Posterior vena cava (tissue), 2 donors: ENCODE measurements at regions not wholly inside any gene's neighbourhood (a gene's known extent, or its start where the extent isn't known, plus 50 kb on each side); places are given as distances from the start of the nearest gene placed in this dataset.
"Not testable (repeated sequence)": the region's sequence is repeated elsewhere in the genome, so short reads cannot be mapped to it uniquely, and the experiment has no call there.

ENCODE experiments used
- DNase-seq: peaks from one replicate; pipeline ENCODE4 v3.0.0-alpha.2; 2020; ENCODE audit warnings: low spot score
- intact Hi-C, 2 donors: fragments of 100-400 bp; cut with DNase I; formaldehyde crosslinking; loops; one replicate each; pipeline versions ENCODE4 v1.14.1 to v1.14.2; 2022 to 2023
- donor health status: DM: yes; HTN: yes; CAD: no.
- donor health status: DM: yes; HTN: yes; CAD: no.

DNA sequence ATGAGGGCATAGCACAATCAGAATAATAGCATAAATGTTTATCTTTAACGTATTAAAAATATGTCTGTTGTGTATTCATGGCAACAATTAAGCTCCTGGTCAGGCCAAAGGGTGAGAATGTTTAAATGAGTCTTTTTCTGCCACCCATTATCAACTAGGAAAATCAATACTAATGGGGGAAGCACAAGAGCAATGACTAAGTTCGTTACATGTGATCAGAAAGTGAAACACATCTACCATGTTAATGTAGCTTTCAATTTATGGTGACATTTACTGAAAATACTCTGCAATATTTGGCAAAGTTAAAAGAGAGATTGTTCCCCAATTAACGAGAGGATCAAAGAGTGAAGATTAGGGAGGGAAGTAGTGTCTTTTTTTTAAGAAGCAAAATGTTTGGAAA is 143.7 kb downstream of the NAA11 start:
- no peak for DNase-seq
- intact Hi-C loops = no loop called here

DNA sequence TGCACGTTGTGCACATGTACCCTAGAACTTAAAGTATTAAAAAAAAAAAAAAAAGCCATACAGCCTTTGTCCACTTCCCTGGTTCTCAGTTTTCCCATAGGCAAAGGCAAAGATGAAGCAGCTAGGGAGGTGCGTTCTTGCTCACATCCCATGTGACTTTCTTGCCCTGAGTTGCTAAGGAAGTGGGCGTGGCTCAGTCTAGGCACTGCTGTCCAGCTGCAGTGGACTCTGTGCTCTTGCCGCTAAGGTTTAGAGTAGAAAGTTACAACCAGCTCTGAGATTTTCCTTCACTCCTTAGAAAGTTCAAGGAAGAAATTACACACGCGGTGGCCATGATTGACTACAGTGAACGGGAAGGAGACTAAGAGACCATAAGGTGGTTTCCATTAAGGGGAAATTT is 144.7 kb downstream of the NAA11 start:
- intact Hi-C loops = no loop called here
- DNase-seq = no peak

DNA sequence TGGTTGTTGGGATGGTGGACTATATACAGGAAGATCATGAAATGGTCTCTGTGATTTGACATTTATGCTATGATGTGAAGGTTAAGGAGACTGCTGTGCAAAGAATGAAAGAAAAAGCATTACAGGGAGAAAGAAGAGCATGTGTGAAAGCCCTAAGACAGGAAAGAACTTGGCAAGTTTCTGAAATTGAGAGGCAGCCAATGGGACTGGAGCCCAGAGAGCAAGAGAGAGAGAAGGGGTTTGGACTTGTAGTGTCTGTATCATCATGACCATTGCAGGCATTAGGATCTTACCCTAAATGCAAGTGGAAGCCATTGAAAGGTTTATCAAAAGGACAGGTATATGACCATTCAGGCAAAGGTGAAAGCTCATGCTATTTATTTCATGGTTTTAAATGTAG is 147.1 kb downstream of the NAA11 start:
- no peak for DNase-seq
- intact Hi-C loops = no loop called here

DNA sequence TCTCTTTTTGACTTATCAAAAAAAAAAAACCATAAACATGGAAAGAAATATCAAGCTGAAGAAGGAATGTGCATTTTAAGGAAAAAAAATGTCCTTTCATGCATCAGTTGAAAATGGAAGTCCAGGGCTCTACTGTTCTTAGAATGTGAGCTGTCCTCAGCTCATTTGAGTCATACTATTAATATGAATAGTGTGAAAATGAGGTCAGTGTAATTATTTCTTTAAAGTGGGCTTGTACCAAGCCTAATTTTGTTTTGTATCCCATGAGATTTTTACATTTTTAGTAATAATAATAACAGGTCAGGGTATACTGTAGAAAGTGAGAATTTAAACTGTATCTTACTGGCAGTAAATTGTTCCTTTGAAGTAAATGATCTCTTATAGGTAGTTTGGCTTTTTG is 148.5 kb downstream of the NAA11 start:
- DNase-seq = no peak
- intact Hi-C loops = no loop called here

DNA sequence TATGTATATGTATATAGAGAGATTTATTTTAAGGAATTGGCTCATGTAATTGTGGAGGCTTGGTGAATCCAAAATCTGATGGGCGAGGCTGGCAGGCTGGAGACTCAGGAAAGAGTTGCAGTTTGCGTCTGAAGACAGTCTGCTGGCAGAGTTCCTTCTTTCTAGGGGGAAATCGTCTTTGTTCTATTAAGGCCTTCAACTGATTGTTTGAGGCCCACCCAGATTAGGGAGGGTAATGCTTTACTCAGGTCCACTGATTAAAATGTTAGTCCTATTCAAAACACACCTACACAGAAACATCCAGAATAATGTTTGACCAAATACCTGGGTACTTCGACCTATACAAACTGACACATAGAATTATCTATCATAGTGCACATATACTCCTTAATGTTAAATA is 149.5 kb downstream of the NAA11 start:
- DNase-seq = no peak
- intact Hi-C loops = no loop called here

DNA sequence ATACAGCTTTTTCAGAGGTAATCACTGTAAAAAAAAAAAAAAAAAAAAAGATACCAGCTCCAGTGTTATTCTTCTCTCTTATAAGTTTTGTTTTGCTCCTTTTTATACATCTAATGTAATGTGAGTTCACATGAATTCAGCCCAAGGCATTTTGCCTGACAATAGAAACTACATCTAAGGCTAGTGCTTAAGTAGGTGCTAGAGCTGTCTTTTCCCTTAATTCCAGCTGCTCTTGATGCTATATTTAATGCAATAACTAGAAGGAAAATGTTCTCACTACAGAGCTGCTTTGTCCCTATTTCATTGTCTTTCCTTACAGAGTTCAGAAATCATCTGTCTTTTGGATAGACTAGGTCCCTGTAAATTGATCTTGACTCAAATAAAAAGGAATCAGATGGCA is 150.1 kb downstream of the NAA11 start:
- no peak for DNase-seq
- intact Hi-C loops = no loop called here

DNA sequence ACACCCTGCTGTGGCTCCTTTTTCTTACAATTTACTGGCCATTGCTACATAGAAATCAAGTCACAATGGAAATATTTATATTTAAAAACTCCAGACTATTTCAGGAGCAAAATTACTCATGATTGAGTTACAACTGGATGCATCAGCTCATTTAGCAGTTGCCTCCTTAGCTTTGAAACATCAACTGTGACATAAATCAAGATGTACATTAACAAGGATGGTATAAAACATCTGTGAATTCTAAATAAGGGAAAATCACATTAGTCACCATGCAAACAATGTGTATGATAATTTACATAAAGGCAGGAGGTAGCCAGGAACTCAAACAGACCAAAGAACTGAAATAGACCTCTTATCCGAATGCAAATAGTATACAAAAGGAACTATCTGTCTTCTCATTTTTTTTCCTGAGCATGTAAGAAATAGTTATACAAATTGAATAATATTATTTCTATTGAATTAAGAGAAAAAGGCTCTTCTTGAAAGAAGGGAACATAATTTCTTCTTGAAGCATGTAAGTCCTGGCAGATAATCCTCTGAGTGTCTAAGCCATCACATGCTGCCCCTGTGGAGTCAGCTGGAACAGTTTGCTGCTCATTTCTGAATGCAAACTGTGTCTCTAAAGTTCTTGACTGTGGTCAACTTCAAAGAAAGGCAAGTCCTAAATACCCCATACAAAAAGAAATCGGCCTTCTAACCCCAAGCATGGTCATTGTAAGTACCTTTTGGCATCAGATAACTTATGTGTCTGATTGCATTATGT is 151.2 kb downstream of the NAA11 start:
- no peak for DNase-seq
- intact Hi-C loops = no loop called here

DNA sequence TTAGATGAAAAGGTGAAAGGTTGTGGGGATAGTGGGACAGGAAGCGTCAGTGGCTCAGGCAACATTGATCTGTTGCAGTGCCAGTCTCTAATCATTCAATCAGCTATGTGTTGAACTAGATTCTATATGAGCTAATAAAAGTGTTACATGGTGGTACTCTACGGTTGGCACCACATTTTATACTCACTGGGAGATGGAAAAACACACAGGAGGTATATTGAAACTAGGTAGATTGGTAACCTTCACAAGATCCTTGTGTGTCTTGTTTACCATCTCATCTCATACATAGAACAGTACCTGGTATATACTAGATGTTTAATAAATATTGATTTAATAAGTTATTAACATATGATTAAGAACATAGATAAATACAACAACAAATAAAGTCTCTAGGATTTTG is 152.7 kb downstream of the NAA11 start:
- no peak for DNase-seq
- intact Hi-C loops = no loop called here

DNA sequence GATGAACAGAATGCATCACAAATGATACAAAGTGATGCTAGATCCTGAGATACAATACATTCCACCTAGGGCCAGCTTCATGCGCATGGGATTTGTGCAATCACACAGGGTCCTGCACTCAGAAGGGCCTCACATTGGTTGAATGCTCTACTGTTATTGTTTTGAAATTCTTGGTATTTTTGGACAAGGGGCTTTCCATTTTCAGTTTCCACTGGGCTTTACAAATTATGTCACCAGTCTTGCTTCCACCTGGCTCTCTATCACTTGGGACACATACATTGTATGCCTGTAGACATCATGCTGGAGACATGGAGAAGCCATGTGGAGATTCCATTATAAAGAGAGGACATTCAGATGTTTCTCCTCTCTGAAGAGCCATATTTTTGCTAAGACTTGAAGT is 155.8 kb downstream of the NAA11 start:
- intact Hi-C loops = no loop called here
- DNase-seq = no peak

DNA sequence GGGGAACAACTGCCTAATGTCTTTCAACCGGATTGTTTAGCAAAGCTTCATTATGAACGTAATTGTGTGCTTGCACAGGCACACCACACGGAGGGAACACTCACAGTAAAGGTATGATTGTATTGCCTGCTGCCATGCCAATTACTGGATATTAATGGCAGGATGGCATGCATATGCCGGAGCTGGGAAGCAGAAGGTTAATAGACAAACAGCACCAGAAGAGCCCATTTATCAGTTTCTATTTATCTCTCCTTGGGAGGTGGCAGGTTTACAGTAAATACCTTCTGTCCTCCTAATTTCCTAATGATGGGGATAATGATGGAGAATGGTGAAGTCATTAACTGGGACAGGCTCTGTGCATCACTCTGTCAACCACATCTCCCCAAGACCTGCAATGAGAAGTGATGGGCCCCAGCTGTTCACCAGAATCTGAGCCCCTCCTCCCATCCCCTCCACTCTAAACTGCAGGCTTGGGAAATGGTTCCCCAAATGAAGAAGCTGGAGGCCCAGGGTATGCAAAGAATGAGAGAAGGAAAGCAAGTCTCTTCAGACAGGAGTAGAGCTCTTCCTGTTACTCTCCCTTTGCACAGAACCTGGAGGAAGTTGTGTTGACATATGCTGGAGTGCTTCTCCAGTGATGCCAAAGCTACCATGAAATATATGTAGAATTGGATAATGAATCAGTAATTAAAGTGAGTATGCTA is 160.8 kb downstream of the NAA11 start:
- DNase-seq = no peak
- intact Hi-C loops = no loop called here

DNA sequence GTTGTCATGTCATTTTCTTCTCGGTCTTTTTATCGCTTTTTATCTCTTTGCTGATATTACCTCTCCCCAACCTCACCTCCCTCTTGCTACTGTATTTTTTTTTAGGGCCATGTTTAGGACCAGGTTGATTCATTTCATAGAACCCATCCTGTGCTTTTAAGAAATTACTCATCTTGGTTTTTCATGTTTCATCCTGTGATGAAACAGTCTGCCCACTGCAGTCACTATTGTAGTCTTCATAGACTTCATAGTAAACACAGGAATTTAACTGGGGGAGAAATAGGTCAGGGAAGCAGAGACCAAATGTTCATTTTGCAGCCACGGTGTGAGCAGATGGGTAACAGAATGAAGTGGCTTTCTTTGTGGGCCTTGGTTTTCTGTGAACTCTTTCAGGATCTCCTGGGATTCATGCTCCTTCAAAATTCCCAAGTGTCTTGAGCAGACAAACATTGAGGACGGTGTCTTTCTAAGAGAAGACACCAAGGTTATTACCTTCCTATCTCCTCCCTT is 161.8 kb downstream of the NAA11 start:
- intact Hi-C loops = no loop called here
- DNase-seq = no peak

DNA sequence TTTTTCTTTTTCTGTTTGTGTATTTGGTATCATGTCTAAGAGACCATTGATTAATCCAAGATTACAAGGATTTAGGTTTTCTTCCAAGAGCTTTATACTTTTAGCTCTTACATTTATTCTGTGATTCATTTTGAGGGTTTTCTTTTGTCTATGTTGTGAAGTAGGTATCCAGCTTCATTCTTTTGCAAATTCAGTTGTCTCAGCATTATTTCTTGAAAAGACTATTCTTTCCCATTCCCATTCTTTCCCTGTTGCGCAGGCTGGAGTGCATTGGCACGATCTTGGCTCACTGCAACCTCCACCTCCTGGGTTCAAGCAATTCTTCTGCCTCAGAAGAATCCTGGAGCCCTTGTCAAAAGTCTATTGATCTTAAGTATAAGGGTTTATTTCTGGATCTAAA is 164.9 kb downstream of the NAA11 start:
- intact Hi-C loops = no loop called here
- no peak for DNase-seq

DNA sequence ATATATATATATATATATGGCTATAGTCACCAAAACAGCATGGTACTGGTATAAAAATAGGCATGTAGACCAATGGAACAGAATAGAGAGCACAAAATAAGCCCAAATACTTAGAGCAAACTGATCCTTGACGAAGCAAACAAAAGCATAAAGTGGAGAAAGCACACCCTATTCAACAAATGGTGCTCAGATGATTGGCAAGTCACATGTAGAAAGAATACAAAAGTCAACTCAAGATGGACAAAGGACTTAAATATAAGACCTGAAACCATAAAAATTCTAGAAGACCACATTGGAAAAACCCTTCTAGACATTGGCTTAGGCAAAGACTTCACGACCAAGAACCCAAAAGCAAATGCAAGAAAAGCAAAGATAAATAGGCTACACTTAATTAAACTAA is 167.2 kb downstream of the NAA11 start:
- intact Hi-C loops, DNase-seq: not testable (repeated sequence)

DNA sequence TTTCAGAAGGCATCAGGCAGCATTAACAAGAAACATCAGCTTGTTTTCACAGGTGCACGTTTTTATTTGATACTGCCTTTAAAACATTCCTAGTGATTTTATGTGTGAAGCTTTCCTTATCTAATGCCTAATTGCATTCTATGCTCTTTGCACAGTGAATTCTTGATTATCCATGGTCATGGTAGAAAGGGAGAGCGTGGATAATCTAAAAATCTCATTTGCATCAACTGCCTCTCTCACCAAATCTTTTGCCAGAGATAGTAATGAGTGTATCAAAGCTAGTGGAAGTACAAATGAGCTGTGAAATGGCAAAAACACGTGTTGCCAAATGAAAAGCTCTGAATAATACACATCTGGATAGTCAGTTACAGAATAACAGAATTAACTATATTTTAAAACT is 170.5 kb downstream of the NAA11 start:
- intact Hi-C loops = no loop called here

DNA sequence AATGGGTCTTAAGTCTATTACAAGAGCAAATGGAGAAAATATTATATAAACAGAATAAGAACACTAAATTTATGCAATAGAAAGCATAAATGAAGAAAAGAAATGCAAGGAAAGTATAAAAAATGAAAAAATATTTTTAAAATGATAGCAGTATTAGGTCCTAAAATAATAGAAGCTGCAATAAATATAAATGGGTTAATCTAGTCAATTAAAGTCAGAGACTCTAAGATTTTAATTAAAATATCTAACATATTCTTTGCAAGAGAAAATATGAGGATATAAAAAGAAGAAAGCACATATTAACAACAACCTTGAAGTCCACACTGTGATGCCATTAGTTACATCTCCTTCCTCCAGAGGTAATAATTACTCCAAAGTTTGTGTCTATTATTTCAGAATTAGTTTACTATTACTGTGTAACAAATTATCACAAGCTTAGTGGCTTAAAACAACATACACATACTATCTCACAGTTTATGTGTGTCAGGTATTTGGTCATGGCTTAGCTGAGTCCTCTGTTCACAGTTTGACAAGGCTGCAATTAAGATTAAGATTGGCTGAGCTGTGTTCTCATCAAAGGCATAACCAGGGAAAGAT is 174.9 kb downstream of the NAA11 start:
- intact Hi-C loops = no loop called here
- no peak for DNase-seq

More for the DNA sequence above, 170.5 kb downstream of the NAA11 start:
- DNase-seq = no peak

DNA sequence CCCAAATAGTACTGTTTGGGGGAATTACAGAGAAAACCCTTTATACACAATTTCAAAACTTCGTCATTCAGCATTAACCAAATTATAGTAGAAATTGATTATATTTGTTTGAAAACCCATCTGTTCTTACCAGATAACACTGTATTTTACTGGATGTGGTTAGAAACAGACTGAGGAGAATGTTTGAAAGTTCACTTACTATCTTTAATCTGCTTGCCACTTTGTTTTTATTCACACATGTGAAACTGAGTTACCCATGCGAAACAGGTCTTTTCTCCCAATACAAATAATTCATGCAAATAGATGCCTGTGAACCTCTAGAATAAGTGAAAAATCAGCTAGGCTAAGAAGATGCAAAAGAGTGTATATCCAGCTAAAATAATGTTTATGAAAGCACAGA is 177.5 kb downstream of the NAA11 start:
- DNase-seq = no peak
- intact Hi-C loops = no loop called here

DNA sequence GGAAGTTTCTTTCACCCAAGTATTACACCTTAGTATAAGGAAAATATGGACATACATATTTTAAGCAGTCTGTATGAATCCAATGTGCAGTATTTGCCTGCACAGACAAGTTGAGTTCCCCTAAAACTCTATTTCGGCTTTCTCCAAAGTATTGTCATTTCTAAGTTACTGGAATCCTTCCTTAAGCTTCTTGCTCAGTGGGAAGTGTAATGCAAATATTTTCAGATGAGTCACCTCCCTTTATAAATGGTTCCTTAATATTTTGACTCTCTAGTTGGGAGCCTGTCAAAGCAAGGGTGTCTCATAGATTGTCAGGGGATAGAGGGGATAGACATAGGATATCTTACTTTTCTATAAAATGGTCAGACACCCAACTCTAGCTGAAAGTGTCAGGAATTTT is 178.6 kb downstream of the NAA11 start:
- intact Hi-C loops = no loop called here
- no peak for DNase-seq

DNA sequence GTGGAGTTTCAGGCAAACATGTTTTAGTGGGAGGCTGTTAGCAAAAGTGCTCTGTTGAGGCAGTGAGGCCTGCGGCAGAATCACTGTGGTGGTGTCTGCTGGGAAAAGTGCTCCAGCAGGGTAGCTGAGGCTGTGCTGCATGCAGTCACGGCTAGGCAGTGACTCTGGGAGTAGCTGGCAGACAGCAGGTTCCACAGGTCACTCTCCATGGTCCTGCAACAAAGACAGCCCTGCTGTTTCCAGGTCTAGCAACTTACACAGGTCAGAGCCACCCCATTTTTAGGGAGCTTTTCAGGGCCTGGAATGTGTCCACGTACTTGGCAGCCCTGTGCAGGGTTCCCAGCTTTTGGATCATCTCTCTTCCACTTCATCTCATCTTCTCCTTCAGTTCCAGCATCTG is 184.3 kb downstream of the NAA11 start:
- no peak for DNase-seq
- intact Hi-C loops = no loop called here

DNA sequence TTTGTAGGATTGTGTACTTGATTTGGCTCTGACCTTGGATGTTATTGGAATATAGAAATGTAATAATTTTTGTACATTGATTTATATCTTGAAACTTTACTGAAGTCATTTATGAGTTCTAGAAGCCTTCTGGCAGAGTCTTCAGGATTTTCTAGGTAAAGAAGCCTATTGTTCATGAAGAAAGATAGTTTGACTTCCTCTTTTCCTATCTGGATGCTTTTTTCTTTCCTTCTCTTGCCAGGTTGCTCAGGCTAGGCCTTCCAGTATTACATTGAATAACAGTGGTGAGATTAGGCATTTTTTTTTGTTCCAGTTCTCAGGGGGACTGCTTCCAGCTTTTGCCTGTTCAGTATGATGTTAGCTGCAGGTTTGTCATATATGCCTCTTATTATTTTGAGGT is 191.1 kb downstream of the NAA11 start:
- intact Hi-C loops = loop anchor here in 1 of 2 donors (10.0 kb wide), 1 partner anchor 1810 kb away; no protein-coding TSS in a partner anchor
- DNase-seq = no peak

DNA sequence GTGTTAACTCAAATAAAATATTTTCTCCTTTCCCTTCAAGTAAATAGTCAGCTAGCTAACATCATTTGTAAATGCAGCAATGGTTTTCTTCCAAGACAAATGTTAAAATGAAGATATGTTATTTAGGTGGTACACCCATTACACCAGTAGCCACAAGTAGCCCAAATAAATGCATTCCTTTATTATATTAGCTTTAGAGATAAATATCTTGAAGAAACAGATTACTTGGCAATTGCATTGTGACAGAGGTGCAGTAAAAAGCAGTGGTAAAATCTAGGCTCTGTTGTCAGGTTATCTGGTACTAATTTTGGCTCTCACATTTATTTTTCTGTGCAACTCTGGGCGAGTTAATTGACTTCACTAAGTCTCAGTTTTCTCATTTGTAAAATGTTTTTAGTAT is 193.0 kb downstream of the NAA11 start:
- intact Hi-C loops = loop anchor here in 1 of 2 donors (10.0 kb wide), 1 partner anchor 1812 kb away; no protein-coding TSS in a partner anchor

More for the DNA sequence above, 193.0 kb downstream of the NAA11 start:
- DNase-seq = no peak
